Bronchial epithelial cell (primary cell): ENCODE measurements at regions not wholly inside any gene's neighbourhood (a gene's known extent, or its start where the extent isn't known, plus 50 kb on each side); places are given as distances from the start of the nearest gene placed in this dataset.

Source experiments
- DNase-seq: peaks from one replicate; pipeline ENCODE4 v3.0.0-alpha.2; 2010; ENCODE audit warnings: low read depth
- FAIRE-seq: peaks from 2 replicates; lab custom pipeline; 2011; peaks lifted over from hg19 to GRCh38; lab: Jason Lieb, UNC
- H3K27me3 ChIP-seq: 2 replicates; pipeline ENCODE4 v1.5.1; 2011; ENCODE audit warnings: low read length; ENCODE audit not compliant: control insufficient read depth, insufficient read depth
- H3K36me3 ChIP-seq: 2 replicates; pipeline ENCODE4 v1.5.1; 2011; ENCODE audit warnings: low read length; ENCODE audit not compliant: control insufficient read depth, insufficient read depth
- H3K4me3 ChIP-seq: 2 replicates; pipeline ENCODE4 v1.5.1; 2011; ENCODE audit warnings: mild to moderate bottlenecking, low read depth, low read length, control low read depth
- TF ChIP-seq, protein P1 (sequence below): IDR thresholded peaks from 2 replicates; pipeline ENCODE4 v1.5.1; 2011; ENCODE audit warnings: mild to moderate bottlenecking, moderate library complexity, low read length, control low read depth, inconsistent platforms; ENCODE audit not compliant: insufficient read depth, severe bottlenecking

DNA sequence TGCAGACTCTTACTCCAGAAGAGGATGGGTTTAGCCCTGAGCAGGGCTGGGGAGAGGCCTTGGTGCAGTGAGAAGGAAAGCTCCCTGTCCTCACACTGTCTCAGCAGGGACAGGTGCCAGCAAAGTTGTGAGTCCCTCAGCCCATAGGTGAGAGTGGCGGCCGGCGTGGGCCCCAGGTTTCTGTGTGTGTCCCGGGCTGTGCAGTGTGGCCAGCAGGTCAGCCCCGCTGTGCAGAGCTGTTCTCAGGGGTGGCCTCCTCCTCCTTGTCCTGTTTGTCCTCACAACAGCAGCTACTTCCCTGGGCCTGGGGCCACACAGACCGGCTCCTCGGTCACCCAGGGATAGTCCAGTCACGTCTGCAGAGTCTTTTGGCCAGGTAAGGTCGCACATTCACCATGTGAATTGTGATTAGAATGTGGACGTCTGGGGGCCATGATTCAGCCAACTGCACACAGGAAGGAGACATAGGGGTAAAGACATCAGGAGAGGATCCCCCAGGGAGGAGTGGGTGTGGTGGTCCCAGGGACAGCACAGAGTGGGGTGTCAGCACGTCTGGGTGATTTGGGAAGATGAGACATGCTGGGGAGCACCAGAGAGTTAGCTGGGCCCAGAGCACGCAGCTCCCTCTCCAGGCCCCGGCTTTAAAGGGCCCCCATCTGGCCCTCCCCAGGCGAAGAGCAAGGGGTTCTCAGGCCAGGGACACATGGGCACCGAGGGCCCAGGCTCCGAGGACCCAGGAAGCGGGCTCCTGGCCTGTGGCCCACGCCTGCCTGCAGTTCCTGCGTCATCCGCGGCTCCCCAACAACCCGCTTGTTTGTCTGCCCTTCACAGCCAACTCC lies 81.6 kb downstream of the MYEOV start:
- no peaks in the 10 kb centered on the region for H3K27me3 ChIP-seq
- no peaks in the 10 kb centered on the region for H3K36me3 ChIP-seq
- no peak overlapping the region for H3K4me3 ChIP-seq
- FAIRE-seq, result no peak
- DNase-seq, result no peak
- TF ChIP-seq, protein P1, sequence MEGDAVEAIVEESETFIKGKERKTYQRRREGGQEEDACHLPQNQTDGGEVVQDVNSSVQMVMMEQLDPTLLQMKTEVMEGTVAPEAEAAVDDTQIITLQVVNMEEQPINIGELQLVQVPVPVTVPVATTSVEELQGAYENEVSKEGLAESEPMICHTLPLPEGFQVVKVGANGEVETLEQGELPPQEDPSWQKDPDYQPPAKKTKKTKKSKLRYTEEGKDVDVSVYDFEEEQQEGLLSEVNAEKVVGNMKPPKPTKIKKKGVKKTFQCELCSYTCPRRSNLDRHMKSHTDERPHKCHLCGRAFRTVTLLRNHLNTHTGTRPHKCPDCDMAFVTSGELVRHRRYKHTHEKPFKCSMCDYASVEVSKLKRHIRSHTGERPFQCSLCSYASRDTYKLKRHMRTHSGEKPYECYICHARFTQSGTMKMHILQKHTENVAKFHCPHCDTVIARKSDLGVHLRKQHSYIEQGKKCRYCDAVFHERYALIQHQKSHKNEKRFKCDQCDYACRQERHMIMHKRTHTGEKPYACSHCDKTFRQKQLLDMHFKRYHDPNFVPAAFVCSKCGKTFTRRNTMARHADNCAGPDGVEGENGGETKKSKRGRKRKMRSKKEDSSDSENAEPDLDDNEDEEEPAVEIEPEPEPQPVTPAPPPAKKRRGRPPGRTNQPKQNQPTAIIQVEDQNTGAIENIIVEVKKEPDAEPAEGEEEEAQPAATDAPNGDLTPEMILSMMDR, result no peak

DNA sequence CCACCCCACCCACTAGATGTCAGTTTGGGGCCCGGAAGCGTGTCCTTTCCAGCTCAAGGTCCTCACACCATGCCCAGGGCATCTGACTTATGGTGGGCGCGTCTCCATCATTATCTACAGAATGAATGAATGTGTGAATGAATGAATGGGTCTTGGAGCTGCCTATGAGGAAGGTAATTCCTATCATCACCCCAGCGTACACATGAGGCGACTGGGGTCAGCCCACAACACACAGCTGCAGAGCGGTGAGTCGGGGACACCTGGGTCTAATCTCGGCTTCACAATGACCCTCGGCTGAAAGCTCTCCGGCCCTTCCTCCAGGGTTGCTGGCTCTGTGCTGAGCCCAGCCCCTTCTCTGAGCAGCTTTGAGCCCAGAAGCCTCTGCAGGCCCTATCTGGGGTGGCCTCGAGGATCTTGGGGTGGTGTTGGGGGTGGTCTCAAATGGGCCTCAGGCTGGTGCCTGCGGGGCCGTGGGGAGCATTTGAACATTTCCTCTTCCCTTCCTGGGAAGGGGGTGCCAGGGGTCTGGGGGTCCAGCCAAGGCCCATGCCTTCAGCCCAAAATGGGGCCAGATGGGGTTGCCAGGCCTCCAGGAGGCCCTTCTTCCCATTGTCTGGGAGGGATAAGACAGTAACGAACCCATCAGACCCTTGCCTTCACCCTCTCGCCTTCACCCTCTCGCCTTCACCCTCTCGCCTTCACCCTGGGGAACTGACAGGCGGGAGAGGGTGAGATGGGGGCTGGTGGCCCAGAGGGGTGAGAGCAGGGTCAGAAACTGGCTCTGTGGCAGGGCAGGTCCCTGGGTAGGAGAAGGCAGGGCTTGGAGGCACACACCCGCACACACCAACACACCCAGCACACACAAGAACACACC lies 82.4 kb downstream of the MYEOV start:
- TF ChIP-seq, protein P1, result no peak
- DNase-seq (no peak), FAIRE-seq (no peak)

DNA sequence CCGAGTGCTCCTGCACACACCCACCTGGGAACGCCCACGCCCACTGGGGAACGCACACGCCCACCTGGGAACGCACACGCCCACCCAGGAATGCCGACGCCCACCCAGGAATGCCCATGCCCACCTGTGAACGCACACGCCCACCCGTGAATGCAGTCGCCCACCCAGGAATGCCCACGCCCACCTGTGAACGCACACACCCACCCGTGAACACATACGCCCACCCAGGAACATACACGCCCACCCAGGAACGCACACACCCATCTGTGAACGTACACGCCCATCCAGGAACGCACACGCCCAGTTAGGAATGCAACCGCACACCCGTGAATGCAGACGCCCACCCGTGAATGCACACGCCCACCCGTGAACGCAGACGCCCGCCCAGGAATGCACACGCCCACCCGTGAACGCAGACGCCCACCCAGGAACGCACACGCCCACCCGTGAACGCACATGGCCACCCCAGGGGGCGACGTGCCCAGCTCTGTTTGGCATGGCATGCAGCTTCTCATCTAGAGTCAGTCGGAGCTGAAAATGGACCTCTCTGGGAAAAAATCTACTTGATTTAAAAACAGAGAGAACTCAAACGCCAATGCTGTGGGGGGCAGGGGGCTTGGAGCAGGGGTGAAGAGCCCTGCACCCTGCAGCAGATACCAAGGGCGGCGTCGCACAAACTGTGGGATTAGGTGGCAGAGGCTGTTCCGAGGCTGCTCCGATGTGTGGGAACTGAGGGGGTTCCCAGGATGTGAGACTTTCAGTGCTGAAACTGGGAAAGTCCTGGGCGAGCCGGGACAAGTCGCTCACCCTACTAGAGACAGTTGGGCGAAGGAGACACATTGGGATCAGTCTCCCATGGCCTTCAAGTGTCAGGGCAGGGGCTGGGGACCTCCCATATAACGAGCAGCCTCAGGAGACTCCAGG lies 83.3 kb downstream of the MYEOV start:
- peak overlapping the region; percentile 0 for H3K4me3 ChIP-seq
- FAIRE-seq (no peak), DNase-seq (peak; percentile 88)
- TF ChIP-seq, protein P1, result no peak
- no peaks in the 10 kb centered on the region for H3K27me3 ChIP-seq
- no peaks in the 10 kb centered on the region for H3K36me3 ChIP-seq

More for the DNA sequence above, 82.4 kb downstream of the MYEOV start:
- Histone ChIP-seq H3K4me3 (no peak overlapping the region), H3K36me3 (no peaks in the 10 kb centered on the region), H3K27me3 (no peaks in the 10 kb centered on the region)

DNA sequence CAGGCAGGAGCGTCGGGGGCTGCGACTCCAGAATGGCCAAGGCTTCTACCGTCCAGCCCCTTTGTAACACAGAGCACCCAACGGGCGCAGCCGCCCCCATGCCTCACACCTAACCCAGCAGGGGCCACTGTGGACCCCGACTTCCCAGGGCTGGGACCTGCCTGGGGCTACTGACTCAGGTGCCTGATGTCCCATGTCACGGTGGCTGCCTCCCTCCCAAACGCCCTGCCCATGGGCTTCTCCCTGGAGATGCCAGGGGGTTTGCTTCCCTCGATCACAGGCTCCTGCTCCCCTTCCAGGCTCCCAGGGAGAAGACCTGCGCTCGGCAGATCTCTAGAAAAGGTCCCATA lies 84.0 kb downstream of the MYEOV start:
- FAIRE-seq, result no peak
- no peak overlapping the region for H3K4me3 ChIP-seq
- no peaks in the 10 kb centered on the region for H3K27me3 ChIP-seq
- no peak for DNase-seq
- H3K36me3 ChIP-seq, result no peaks in the 10 kb centered on the region
- TF ChIP-seq, protein P1, result no peak

DNA sequence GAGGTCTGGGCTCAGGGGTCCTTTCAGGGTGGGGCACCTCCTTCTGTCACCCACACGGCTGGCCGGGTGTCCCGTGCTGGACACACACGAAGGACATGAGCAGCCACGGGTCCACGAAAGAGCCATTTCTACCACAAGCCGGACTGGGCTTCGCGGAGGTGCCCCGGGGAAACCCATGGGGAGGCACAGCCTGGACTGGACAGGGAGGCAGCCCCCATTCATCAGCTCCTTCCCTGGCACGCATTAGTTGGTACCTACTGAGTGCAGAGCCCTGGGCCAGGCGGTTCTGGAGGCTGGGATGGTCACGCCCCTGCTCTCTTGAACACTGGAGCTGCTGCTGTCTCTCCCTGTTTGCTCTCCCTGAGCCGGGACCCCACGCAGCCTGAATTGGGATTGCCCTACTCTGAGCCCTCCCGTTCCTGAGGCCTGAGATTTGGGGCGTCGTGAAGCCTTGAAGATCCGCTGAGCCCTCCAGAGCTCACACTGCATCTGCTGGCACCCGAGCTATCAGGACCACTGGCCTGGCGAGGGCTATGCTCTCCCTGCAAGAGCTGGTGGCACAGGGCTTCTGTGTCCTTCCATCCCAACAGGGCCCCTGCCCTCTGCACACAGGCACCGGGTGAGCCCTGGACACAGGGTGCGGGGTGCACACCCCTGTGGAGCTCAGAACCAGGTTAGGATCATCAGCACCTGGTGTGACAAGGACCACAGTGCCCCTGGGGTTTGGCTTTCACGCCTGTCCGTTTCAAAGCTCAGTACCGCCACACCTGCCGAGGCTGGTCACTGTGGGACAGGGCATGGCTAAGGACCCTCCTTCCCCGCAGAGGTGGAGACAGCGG lies 84.6 kb downstream of the MYEOV start:
- DNase-seq (no peak), FAIRE-seq (no peak)
- TF ChIP-seq, protein P1, result no peak
- H3K4me3 ChIP-seq, result no peak overlapping the region
- no peaks in the 10 kb centered on the region for H3K27me3 ChIP-seq
- no peaks in the 10 kb centered on the region for H3K36me3 ChIP-seq
